ENCODE measurements at regions not wholly inside any gene's neighbourhood (a gene's known extent, or its start where the extent isn't known, plus 50 kb on each side); places are given as distances from the start of the nearest gene placed in this dataset.

DNA sequence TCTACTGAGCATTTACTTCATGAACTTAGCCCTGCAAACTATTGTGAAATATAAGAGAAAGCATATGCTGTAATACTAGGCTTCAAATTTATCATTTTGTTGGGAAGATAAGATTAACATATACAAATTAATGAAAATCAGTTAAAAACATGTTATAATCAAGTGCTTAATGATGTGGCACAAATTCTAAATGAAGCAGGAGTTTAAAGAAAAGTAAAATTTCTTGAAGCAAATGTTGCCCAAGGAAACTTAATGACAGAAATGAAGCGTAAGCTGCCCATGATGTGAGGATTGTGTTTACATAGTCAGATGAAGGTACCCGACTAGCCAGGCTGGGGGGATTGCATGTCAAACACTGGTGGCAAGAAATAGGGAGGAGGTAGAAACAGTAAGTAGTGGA lies 103.1 kb upstream of the GAP43 start:
- DNase-seq: no peak

DNA sequence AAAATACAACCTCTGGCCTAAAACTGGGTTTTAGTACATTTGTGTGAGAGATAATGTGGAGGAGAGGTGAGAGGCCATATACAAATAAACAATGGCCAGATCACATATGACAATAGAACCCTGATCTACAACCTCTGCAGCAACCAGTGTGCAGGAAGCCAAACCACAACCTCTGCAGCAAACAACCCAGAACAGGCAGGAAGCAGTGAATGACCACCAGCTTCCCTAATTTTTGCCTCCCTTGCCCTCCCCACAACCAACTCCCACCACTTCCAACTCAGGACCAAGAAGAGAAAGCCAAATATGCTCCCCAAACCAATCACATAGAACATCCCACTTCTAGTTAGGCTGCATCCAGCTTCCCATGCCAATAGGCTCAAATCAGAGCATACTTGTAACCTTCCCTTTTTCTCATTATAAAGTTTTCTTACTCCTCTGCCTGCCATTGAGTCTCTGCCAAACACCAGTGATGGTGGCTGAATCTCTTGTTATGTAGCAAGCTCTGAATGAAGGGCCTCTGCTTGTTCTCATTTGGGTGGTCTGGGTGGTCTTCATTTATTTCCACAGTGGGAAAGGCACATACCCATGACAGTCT lies 102.6 kb upstream of the GAP43 start:
- no peak for DNase-seq

DNA sequence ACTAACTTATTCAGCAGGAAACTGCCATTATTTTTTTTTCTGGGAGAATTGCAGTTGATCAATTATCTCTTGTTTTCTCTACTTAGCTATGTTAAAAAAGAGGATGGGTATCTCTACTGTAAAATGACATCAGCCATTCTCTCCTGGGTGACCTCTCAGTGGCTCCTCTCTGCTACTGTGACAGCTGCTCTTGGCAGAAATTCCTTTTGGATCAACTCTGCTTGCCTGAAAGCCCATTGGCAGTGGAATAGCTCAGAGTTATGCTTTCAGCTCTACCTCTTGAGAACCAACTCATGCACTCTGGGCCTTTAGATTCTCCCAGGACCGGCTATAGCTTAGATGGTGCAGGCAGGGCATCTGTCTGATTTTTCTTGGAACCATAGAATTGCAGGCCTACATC lies 99.9 kb upstream of the GAP43 start:
- DNase-seq: no peak

DNA sequence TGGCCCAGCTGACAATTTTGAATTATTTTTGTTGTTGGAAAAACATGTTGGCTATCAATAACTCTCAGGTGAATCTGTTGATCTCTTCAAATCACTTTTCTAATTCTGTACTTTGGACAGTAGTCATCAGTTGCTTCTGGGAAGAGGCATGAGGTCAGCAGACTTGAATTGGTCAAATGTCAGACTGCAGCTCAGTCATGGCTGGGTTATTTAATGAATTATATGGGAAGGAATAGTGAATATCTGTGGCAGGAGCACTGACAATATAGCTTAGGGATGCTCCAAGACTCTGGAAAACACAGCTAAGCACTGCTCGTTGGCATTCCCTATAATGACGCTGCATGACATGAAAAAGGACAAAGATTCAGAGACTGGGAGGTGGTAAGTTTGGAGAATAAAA lies 98.8 kb upstream of the GAP43 start:
- DNase-seq: no peak

DNA sequence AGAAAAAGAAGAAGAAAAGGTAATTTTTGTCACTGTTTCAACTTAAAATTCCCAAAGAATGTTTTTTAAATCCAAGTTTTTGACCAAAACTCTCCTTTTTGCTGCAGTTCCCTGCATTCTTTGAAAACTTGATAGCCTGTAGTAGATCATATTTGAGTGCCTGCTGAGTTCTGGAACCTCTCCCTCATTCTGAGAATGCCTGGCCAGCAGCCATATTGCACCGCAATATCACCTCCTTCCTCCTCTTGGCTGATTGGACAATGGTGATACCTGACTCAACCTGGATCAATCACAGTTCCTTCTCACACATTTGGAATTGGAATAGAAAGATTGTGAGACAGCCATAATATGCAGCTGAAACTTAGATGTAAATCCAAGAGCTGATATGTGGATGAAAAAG lies 97.6 kb upstream of the GAP43 start:
- DNase-seq: no peak

DNA sequence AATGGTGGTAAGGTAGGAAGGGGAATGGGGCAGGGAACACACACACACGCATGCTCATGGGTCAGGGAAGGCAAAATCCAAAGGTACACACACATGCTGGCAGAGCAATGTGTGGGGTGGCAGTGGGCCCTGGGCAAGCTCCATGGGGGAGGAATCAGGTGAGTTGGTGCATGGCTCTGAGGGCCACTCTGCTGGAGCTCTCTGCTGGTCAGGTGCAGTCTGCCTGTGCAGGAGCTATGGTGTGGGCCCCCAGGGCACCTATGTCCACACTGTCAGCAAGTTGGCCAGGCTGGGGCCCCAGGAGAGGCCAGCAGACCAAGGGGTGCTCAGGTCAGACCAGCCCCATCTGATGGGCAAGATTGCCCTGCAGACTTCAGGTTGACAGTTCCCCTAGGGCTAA lies 90.1 kb upstream of the GAP43 start:
- no peak for DNase-seq

DNA sequence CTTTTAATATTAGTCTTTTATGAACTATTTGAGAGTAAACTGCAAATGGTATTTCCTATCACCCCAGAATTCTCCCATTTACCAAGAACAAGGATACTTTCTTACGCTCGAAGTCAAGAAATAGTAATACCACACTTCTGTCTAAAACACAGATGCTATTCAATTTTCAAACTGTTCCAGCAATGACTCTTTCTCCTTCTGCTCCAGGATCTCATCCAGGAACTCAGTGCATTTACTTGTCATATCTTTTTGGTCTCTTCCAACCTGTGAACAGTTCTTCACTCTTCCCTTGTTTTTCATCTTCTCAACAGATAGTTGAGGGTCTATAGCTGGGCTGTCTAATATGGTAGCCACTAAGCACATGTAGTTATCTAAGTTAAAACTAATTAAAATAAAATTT lies 87.1 kb upstream of the GAP43 start:
- no peak for DNase-seq

DNA sequence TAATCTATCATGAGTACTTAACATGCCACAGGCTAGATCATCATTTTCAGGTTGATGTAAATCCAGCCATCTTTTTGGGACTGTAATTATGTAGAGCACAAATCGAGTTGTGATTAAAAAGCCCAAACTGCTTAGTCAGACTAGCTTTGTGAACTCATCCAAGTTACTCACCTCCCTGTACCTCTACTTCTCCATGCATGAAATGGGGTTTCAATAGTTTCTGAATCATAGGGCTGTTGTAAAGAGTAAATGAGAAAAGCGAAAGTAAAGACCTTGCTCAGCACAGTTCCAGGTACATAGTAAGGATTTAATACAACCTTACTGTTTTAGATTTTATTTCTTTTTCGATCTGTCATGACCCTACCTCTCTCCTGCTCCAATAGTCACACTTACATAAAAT lies 85.6 kb upstream of the GAP43 start:
- DNase-seq: no peak

DNA sequence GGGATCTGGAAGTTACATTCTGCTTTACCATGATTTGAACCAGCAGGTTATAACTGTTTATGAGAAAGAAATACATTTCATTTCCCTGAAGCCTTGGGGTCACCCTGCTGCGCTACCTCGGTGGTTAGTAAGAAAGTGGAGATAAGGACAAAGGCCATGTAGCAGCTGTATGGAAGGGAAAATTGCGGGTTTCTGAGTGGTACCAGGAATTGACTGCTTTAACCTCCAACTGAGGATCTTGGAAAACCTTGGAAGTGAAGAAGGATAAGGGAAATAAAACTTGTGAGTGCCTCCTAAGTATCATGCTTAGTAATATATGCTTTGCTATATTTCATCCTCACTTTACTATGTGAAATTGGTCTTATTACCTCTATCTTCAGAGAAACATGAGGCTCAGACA lies 76.1 kb upstream of the GAP43 start:
- DNase-seq: no peak

DNA sequence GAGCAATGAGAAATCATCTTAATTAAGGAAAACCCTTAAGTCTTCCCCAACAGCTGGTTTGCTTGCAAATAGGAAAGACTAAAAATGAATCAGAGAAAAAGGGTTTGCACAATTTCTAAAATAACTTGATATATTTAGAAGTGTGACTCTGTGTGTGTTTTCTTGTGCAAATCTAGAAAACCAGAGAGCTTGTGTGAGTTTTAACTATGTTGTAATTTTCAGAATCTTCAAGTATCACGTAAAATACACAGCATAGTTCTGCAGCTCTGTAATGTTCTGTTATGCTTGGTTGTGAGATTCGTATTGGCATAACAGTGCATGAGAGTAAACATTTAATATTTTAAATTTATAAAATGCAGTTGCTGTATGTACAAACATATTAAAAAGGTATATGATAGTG lies 74.7 kb upstream of the GAP43 start:
- DNase-seq: no peak

DNA sequence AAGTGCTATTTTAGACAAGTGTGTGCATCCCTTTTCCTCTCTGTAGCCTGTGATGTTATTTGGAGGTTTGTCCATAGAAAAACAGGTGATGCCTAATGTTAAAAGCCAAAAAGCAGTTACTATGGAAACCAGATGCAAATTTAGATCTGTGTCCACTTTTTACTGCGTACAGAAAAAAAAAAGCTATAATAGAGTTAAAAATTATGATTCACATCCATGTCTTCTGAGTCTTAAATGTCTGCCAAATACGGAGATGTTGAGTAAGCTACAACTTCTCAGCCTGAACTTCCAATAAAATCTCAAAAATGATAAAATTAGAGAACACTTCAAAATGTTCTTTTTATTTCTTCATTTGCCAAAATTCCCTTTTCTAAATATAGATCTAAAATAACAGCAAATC lies 74.2 kb upstream of the GAP43 start:
- DNase-seq: no peak

DNA sequence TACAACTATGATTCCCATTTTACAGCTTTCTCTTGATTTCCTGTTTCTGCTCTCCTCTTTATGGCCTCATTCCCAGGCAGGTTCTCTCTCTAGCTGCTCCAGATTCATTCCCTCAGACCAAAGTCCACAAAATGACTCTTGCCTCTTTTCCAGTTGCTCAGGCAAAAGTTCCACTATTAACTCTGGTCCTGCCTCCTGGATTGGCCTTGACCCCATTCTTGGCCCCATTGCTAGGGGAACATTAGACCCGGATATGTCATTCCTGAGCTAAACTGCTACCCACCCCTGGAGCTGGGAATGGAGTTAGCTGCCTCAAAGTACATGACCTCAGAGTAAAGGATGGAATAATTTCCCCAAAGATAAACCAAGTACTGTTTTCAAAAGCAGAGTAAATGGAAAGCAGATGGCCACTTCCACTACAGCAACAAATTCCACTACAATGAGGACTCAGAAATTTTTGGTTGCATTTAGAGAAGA lies 73.0 kb upstream of the GAP43 start:
- no peak for DNase-seq

DNA sequence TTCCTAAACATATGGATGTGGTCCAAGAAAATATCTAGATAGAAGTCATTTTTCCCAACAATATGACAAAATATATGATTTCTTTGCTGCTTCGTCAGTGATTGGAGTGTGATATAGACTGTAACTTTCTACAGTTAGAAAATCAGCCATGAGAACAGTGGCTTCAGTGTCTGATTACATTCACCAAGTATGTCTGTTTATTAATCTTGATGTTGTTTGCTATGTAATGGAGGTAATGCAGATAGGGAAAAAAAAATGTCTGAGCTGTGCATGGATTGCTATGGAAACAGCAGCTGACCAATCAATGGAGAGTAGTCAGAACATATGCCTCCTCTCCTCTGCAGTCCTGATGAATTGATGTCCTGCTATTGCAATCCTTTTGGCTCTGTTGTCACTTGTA lies 72.3 kb upstream of the GAP43 start:
- no peak for DNase-seq

DNA sequence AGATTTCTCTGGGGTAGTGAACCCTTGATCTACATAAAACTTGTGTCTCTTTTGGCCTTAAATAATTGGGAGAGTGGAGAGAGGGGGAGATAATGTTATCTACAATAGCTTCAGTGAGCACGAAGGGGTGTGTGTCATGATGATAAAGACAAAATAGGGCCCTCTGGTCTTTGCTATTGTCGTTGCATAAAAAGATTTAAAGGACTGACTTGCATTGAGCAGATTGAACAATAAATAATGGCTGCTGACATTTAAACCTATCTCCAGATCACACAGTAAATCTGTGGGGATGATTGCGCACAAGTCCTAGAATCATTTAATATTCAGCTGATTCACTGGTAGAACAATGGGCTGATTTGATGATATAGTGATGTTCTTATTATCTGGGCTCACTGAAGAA lies 71.3 kb upstream of the GAP43 start:
- DNase-seq: no peak

DNA sequence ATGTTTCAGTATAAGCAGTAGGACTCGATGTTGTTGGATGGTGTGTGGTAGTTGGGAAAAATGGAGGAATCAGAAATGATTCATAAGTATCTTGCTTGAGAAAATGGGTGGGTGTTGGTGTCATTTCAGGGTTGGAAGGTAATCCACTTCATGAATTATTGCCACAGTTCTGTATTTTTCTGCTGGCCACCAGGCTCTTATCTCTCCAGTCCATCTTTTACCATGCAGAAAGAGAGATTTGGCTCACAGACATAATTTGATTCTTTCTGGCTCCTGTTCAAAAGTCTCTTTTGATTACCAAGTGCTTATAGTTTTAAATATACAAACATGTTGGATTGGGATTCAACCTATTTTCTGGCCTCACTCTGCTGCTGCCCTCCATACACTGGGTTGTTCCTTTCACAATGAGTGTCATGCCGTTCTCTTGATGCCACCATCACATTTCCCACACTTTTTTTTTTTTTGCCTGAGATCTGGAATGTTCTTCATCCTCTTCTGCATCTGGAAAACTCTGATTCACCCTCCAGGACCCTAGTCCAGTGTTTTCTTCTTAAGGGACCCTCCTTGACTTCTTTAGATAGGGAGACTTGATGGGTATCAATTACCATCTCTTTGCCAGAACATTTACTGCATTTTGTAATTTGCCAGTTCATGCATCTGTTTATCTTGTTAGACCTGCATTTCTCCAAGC lies 69.4 kb upstream of the GAP43 start:
- no peak for DNase-seq

DNA sequence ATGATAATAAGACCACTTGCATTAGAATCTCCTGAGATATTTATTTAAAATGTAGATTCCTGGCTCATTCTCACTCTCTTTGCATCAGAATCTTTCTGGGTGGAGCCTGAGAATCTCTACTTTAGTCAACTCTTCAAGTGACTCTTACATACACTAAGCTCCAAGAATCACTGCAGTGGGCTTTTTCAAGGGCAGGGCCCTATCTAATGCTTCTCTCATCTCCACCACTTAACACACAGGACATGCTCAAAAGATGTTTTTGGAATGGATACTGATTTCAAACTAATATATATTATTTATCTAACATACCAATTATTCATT lies 68.9 kb upstream of the GAP43 start:
- DNase-seq: no peak

DNA sequence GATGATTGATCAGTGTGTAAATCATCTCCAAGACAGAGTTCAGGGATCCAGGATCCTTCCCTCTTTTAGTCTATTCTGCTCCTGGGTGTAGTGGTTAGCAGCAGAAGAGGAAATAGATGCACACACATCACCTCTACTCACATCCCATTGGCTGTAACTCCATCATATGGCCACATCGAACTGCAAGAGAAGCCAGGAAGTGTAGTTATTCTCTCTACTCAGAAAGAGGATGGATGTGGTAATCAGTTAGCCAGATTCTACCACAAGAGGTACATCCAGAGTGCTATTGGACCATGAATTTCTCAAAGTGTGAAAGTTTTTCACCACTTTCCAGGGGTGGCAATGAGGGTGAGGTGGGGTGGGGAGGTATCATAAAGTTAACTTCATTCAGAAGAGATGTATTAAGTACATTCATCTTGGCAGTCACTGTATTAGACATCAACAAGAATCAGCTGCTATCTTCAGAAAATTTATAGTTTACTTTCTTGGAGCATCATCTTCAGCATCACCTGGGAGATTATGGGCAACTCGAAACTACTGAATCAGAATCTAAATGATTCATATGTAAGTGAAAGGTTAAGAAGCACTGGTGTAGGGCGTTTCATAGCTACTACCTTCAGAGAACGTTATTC lies 60.6 kb upstream of the GAP43 start:
- DNase-seq: no peak

DNA sequence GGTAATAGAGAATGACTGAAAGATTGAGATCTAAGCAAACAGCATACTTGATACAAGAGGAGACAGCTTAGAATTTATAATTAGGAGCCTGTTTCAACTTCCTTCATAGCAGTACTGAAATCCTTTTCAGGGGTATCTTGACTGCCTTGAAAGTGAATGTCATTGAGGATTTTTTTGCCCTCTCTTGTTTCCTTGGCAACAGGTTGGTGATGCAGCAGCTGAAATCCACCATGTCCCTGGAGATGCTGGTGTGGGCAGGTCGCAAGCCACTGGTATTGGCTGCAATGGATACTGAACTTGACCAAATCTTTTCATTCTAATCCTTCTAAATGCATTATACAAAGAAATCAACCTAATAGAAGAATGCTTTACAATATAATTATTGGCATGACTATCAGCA lies 59.3 kb upstream of the GAP43 start:
- DNase-seq: no peak

DNA sequence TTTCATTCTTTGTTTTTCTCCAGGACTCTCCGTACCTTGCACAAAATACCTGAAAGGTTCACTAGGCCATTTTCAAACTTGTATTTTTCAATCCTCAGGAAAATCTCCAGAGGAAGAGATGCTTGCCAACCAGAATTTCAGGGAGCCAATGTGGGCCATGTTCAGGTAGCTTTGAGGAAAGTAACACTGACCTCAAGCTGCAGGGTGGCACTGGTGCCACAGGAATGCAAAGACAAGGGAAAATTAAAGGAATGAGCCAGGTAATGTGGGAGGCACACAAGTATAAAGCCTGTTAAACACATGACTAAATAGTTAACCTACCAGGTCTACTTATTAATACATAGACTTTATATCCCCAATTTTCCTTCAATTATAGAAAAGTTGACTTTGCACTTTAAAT lies 51.9 kb upstream of the GAP43 start:
- DNase-seq: no peak

All from nucleus accumbens (tissue), 56 donors.